GM20000 (cell line): ENCODE measurements at regions not wholly inside any gene's neighbourhood (a gene's known extent, or its start where the extent isn't known, plus 50 kb on each side); places are given as distances from the start of the nearest gene placed in this dataset.

Experiments used
- DNase-seq: peaks from one replicate; pipeline ENCODE4 v3.0.0; 2012; ENCODE audit warnings: low spot score
- CTCF ChIP-seq: IDR thresholded peaks from 2 replicates; pipeline ENCODE4 v1.5.1; 2012; ENCODE audit warnings: mild to moderate bottlenecking, control low read depth; ENCODE audit errors: extremely low read depth, missing control alignments

GRCh38 chr15:91499774-91500383 lies 353.6 kb upstream of the SLCO3A1 start:
- no peak for TF ChIP-seq CTCF
- DNase-seq: no peak

- TF ChIP-seq CTCF: no peak
- DNase-seq: no peak
Observed at GRCh38 chr15:91508633-91509032, 344.9 kb upstream of the SLCO3A1 start.

GRCh38 chr15:91514147-91514546 lies 339.4 kb upstream of the SLCO3A1 start:
- no peak for TF ChIP-seq CTCF
- DNase-seq: no peak

- no peak for DNase-seq
- TF ChIP-seq CTCF: no peak
Observed at GRCh38 chr15:91515188-91515754, 338.2 kb upstream of the SLCO3A1 start.

GRCh38 chr15:91516866-91517265 lies 336.6 kb upstream of the SLCO3A1 start:
- no peak for TF ChIP-seq CTCF
- no peak for DNase-seq

GRCh38 chr15:91517491-91518200 lies 335.9 kb upstream of the SLCO3A1 start:
- DNase-seq: no peak
- TF ChIP-seq CTCF: no peak

GRCh38 chr15:91520850-91521249 lies 332.7 kb upstream of the SLCO3A1 start:
- DNase-seq: no peak

More at GRCh38 chr15:91520850-91521249, 332.7 kb upstream of the SLCO3A1 start:
- TF ChIP-seq CTCF: no peak
